Osteocyte (in vitro differentiated cells): ENCODE measurements at regions not wholly inside any gene's neighbourhood (a gene's known extent, or its start where the extent isn't known, plus 50 kb on each side); places are given as distances from the start of the nearest gene placed in this dataset.

Experiments used
- DNase-seq: peaks from one replicate; pipeline ENCODE4 v3.0.0; 2021; ENCODE audit warnings: mixed read lengths; ENCODE audit not compliant: unreplicated experiment; ENCODE audit errors: extremely low spot score
- H3K27ac Mint-ChIP-seq: one replicate; pipeline ENCODE4 v1.8.0; 2021; ENCODE audit warnings: mild to moderate bottlenecking, mixed read lengths; ENCODE audit not compliant: unreplicated experiment
- H3K27me3 Mint-ChIP-seq: one replicate; pipeline ENCODE4 v1.8.0; 2021; ENCODE audit warnings: mixed read lengths; ENCODE audit not compliant: unreplicated experiment
- H3K36me3 Mint-ChIP-seq: one replicate; pipeline ENCODE4 v1.8.0; 2021; ENCODE audit warnings: mixed read lengths; ENCODE audit not compliant: unreplicated experiment
- H3K4me1 Mint-ChIP-seq: one replicate; pipeline ENCODE4 v1.8.0; 2021; ENCODE audit warnings: mixed read lengths; ENCODE audit not compliant: unreplicated experiment
- H3K4me3 Mint-ChIP-seq: one replicate; pipeline ENCODE4 v1.8.0; 2021; ENCODE audit warnings: mild to moderate bottlenecking, moderate library complexity, mixed read lengths; ENCODE audit not compliant: unreplicated experiment
- H3K9me3 Mint-ChIP-seq: one replicate; pipeline ENCODE4 v1.8.0; 2021; ENCODE audit warnings: mixed read lengths; ENCODE audit not compliant: unreplicated experiment
- CTCF ChIP-seq: fragments of 200-600 bp; sonication (generic); IDR thresholded peaks from 2 replicates; pipeline ENCODE4 v1.5.0; 2021; ENCODE audit warnings: antibody characterized with exemption, mild to moderate bottlenecking, moderate library complexity

- Mint-ChIP-seq H3K27me3 (no peaks in the 10 kb centered on the region), H3K4me3 (no peak overlapping the region), H3K9me3 (peaks cover 21% of the 10 kb centered on the region), H3K36me3 (no peaks in the 10 kb centered on the region), H3K27ac (no peak overlapping the region), H3K4me1 (peaks cover 10% of the 10 kb centered on the region)
- no peak for DNase-seq
- TF ChIP-seq CTCF, result no peak
Measured at GRCh38 chr5:27472871-27473270, 434.5 kb upstream of the CDH9 start.

GRCh38 chr5:27472000-27472763, 433.8 kb upstream of the CDH9 start:
- TF ChIP-seq CTCF, result no peak
- no peak for DNase-seq
- Mint-ChIP-seq H3K36me3 (no peaks in the 10 kb centered on the region), H3K9me3 (peaks cover 21% of the 10 kb centered on the region), H3K4me3 (peak overlapping the region; percentile 47), H3K27ac (no peak overlapping the region), H3K27me3 (peaks cover 4% of the 10 kb centered on the region), H3K4me1 (peaks cover 10% of the 10 kb centered on the region)

GRCh38 chr5:27466959-27467358, 428.6 kb upstream of the CDH9 start:
- Mint-ChIP-seq H3K9me3 (peaks cover 6% of the 10 kb centered on the region), H3K27me3 (peaks cover 4% of the 10 kb centered on the region), H3K4me3 (no peak overlapping the region), H3K36me3 (no peaks in the 10 kb centered on the region), H3K4me1 (peaks cover 4% of the 10 kb centered on the region), H3K27ac (no peak overlapping the region)
- DNase-seq, result no peak
- TF ChIP-seq CTCF, result no peak

GRCh38 chr5:27465140-27465539, 426.8 kb upstream of the CDH9 start:
- Mint-ChIP-seq H3K27ac (no peak overlapping the region), H3K4me1 (no peaks in the 10 kb centered on the region), H3K9me3 (peaks cover 6% of the 10 kb centered on the region), H3K27me3 (peaks cover 4% of the 10 kb centered on the region), H3K4me3 (no peak overlapping the region), H3K36me3 (no peaks in the 10 kb centered on the region)
- DNase-seq, result no peak
- TF ChIP-seq CTCF, result no peak

GRCh38 chr5:27463446-27464149, 425.2 kb upstream of the CDH9 start:
- no peaks in the 10 kb centered on the region for H3K4me1 Mint-ChIP-seq
- no peak overlapping the region for H3K4me3 Mint-ChIP-seq
- no peak for TF ChIP-seq CTCF
- peaks cover 4% of the 10 kb centered on the region for H3K27me3 Mint-ChIP-seq
- H3K27ac Mint-ChIP-seq, result no peak overlapping the region
- no peaks in the 10 kb centered on the region for H3K36me3 Mint-ChIP-seq
- DNase-seq, result no peak
- peaks cover 6% of the 10 kb centered on the region for H3K9me3 Mint-ChIP-seq
